ENCODE measurements at regions not wholly inside any gene's neighbourhood (a gene's known extent, or its start where the extent isn't known, plus 50 kb on each side); places are given as distances from the start of the nearest gene placed in this dataset.

DNA sequence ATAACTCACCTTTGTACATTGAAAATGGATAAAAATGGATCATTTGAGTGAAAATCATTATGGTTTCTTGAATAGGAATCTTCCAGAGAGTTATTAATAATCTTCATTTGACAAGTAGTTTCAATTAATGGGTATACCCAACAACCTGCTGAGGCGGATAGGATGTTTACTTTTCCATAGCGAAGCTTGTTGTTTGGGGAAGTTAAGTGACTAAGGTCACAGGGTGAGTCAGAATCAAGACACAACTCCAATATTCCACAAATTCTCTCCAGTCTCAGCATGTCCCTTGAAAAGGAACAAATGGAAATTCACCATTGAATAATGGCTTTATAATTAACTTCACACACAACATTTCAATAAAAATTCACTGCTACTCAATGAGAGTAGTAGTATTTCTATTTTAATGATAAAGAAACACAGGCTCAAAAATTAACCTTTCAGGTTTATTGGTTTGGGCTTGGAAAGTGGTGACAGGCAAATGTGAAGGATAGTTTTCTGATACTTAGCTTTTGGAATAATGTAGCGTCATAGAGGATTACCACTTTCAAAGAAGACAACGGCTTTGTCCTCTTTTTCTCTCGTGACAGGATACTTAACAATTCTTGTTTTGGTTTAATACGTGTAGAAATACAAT is 211.3 kb downstream of the GPD2 start:
- no peak for DNase-seq (ENCODE audit: low read depth, low spot score)

DNA sequence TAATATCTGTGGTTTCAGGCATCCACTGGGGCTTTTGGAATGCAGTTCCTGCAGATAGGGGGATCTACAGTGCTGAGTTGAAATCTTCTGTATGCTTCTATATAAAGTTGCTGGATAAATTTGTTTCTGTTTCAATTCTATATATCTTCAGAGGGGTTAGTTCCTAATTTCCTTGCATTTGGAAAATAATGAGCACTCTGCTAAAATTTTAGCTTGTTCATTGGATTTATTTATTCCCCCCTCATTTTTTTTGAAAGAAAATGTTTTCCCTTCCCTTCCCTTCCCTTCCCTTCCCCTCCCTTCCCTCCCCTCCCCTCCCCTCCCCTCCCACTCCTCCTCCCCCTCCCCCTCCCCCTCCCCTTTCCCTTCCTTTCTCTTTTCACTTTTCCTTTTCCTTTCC is 212.3 kb downstream of the GPD2 start:
- no peak for DNase-seq (ENCODE audit: low read depth, low spot score)

DNA sequence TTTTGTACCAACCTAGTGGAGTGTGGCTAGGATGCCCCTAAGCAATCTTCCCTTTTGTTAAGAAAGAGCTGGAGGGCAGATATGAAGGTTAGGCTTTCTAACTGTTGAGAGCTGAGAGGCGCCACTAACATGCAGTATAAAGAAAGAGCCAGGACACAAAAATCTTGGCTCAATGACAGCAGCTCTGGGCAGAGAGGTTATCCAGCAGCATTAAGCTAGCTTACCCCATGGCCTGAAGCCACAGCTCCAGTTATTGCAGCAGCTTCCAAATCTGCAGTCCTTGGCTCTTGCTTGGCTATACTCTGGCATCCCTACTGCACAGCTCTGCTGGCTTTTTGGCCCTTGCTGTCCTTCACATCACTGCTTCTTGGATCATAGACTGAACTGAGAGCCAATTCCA is 213.4 kb downstream of the GPD2 start:
- peak; percentile 76 for DNase-seq (ENCODE audit: low read depth, low spot score)

DNA sequence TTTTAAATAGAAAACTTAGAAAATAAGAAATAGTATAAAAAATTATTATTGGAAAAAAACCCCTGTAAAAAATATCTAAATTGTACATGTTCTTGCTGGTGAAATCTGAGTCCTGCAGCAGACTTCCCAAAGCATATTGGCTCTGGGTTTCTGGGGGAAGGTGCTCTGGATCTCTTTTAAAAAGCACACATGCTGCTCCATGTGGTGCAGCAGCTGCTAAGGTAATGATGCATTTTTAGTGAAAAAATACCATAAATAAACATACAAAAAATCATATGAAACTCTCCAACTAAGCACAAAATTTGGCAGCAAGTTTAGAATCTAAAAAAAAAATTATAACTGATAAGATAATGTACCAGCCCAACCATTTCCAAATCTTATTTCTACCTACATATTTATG is 216.5 kb downstream of the GPD2 start:
- DNase-seq (ENCODE audit: low read depth, low spot score) = no peak

DNA sequence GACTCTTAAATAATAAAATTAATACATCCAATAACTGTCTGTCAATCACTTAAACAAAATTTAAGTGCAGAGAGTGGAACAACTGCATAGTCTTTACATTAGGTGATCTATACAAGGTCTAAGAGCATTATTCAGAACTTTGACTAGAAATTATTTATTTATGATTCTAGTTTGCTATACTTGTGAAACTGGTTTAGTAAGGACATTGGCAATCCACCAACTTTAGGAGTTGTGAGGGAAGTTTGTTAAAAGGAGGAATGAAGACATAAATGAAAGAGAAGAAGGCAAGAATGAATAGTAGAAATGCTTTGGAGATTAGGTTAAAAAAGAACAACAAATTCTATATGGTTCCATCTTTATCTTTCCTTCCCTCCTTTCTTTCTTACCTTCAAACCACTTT is 217.5 kb downstream of the GPD2 start:
- no peak for DNase-seq (ENCODE audit: low read depth, low spot score)

DNA sequence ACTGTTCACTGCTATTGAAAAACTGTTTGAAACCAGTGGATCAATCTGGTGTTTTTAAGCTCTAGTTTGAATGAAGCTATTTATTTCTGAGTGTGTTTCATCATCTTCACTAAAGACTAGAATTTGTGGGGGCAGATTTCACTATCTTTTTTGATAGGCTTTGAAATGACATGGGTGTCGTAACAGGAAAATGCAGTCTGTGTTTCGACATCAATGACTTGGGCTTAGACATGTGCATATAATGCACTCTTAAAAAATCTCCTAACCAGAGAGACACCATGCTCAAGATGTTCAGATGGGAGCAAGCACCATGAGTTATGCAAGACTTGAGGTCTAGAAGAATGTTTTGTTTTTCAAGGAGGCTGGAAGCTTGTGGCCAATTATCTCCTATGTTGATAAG is 221.6 kb downstream of the GPD2 start:
- DNase-seq (ENCODE audit: low read depth, low spot score) = no peak

DNA sequence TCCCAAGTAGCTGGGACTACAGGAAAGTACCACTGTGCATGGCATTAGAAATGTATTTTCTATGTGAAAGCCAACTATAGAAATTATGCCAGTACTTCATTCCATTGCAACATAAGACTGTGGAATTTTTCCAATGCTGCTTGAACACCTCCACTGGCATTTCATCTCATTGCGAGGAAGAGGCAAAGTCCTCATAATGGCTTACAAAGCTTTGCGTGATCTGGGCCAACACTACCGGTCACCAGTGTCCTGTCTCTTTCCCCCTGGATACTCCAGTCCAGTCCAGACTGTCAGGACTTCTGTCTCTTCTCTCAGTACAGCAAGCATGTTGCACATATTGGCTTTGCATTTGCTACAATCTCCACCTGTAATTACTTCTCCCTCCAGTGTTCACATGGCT is 223.5 kb downstream of the GPD2 start:
- no peak for DNase-seq (ENCODE audit: low read depth, low spot score)

DNA sequence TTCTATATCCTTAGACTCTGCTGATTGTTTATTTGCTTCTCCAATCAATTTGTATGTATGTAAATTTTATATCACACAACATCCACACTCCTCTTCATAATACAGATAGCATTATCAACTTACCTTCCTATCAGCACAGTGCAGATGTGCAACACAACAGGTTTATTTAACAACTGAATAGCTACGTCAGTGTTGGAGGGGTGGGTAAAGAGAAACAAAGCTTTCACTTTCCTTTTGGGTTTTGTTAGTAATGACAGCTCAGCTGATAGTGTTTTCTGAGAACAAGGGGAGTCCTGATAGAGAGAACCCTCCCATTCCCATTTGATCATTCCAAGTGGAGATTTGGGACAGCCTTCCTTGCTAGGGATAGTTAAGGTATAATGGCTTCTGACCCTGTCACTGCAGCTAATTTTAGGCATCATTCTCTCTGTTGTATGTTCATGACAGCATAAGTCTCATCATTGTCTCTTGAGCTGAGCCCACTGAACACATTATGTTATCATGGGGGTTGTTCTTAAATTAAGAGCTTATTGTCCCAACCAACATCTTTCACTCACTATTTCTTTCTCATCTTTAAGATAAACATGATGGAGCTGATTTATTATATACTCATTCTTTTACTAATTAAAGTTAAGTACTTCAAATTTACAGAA is 227.7 kb downstream of the GPD2 start:
- no peak for DNase-seq (ENCODE audit: low read depth, low spot score)

DNA sequence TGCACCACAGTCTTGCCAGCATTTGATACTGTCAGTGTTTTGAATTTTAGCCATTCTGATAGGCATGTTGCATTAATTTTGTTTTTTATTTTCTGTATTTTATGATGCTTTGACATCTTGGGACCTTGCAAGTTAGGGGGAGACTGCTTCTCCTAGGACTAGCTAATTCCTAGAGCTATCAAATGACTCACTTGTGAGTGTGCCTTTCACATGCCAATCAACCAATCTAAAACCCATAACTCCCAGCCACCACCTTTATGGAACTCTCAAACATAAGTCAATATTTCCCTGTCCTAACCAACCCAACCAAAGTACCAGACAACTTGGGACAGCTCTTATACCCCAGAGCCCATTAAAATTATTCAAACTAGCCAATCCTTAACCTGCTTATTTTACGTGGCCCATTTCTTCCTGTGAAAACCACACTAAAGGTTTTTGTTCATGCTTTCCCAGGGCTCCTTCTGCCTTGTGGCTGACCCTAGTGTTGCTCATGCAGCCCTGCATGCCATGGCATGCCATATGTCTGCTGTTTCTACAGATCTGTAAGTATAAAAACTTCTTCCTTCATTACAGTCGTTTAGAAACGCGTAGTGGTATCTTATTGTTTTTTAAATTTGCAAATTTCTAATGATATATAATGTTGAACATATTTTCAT is 230.1 kb downstream of the GPD2 start:
- no peak for DNase-seq (ENCODE audit: low read depth, low spot score)

DNA sequence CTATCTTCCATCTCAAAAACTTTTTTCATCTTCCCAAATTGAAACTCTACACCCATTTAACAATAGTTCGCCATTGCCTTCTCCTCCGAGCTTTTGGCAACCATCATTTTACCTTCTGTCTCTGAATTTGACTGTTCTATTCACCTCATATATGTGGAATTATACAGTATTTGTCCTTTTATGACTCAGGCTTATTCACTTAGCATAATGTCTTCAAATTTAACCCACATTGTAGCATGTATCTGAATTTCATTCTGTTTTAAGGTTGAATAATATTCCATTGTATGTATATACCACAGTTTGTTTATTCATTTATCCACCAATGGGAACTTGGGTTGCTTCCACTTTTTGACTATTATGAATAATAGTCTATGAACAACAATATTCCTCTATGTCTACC is 233.9 kb downstream of the GPD2 start:
- no peak for DNase-seq (ENCODE audit: low read depth, low spot score)

DNA sequence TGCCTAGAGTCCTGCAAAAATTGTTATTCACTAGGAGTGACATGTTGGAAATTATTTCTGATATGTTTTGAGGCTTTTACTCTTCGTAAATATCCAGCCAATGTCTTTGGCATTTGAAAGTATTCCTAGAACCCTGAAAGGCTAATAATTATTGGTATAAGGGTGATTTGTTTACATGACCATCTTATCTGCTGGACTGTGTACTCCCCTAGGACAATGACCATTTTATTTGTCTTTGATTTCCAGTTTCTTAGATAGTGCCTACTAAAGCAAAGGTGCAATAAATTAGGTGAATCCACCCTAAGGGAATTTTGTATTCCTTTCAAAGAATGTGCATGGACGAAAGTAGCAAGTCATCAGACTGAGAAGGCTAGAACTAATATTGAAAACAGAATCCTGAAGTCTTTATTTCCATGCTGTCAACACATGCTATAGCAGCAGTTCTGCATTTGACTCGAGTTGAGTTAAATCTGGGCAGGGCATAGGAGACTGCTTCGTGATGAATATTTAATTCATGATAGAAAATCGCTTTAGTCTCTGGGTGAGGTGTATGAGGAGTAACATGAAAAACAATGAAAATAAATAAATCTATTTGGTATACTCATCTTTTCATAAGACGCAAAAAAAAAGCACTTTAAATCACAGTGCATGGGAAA is 235.7 kb downstream of the GPD2 start:
- DNase-seq (ENCODE audit: low read depth, low spot score) = no peak

DNA sequence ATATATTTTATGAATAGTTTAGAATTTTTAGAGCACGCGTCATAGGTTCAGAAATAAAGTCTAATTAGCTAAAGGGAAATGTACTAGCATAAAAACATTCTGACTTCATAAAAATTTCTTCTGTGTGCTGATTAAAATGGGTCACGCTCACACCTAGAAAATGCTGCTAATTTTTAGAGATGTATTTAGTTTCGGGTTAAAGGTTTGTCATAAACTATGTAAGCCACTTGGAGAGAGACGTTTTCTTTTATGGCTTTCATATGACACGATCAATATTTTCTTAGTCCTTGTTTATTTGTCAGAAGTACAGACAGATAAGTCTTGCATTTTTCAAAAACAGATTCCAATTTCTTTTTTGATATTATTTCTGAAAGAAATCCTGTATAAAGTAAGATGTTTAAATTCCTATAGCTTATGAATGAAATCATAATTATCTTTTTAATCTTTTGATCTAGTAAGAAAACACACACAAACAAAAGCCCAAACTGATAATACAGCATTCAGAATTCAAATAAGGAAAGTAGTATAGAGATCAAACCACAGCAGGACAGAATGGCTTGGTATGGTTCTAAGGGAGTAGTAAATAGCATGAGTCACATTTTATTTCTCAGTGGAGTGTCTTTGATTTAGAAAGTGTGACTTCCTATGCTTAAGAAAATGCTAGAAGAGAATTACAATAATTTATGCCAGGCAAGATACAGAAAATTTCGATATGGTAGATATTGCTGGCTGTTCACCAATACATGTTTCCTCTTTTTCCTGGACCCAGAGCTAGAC is 236.6 kb downstream of the GPD2 start:
- DNase-seq (ENCODE audit: low read depth, low spot score) = peak; percentile 18

DNA sequence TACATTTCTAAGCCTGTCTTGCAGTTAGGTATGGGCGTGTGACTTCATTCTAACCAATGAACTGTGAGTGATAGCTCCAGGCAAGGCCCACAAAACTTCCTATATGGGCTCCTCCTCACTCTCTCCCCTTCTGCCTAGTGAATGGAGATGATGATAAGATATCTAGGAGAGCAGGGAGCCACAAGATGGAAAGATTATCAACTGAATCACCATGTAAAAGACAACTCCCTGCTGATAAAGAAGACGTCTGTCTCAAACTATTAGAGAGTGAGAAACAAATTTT is 237.1 kb downstream of the GPD2 start:
- no peak for DNase-seq (ENCODE audit: low read depth, low spot score)

DNA sequence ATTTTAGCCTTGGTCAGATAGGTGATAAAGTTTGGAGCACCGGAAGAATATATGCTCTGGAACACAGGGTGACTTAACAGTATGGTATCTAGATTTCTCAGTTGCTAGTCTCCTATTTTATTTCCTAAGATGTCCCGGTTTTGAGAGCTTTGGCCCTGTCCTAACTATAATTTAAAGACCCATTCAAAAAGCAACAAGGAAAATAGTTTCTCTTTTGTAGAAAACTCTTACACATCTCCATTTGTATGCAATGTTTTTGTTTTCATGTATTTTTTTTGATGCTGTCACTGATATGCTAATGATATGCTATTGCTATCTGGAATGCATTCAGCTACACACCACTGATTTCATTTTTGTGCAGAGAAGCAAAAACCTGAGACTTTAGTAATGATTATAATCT is 237.8 kb downstream of the GPD2 start:
- no peak for DNase-seq (ENCODE audit: low read depth, low spot score)

DNA sequence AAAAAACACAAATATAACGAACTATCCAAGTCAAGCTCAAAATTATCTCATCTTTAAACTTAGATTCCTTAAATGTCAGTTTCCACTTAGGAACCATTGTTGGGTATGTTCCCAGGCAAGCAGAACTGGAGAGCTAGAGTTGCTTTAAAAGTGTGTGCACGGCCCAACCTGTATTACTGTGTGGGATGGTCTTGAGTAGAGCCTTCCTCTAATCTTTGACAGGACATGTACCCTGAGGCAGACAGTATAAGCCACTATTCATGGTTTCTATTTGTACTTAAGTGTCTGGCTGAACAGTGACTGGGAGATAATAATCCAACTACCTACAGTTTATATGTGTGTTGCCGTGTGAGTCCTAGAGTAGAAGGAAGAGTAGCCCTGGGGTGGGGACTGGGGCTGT is 239.7 kb downstream of the GPD2 start:
- no peak for DNase-seq (ENCODE audit: low read depth, low spot score)

DNA sequence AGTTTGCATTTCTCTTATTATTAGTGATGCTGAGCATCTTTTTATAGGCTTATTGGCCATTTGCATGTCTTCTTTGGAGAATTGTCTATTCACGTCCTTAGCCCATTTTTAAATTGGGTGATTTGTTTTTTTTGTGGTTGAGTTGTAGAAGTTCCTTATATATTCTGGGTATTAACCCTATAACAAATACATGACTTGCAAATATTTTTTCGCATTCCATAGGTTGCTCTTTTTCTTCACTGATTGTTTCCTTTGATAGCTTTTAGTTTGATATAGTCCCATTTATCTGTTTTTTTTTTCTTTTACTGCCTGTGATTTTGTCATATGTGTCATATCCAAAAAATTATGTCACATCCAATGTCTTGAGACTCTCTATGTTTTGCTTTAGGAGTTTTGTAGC is 243.6 kb downstream of the GPD2 start:
- no peak for DNase-seq (ENCODE audit: low read depth, low spot score)

DNA sequence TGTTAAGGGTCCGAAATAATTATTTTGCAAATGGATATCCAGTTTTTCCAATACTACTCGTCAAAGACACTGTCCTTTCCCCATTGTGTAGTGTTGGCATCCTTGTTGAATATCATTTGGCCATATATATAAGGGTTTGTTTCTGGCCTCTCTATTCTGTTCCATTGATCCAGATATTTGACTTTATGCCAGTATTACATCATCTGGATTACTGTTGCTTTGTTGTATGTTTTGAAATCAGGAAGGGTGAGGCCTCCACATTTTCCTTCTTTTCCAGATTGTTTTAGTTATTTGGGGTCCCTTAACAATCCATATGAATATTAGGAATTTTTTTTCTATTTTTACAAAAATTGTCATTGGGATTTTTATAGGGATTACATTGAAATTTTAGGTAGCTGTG is 244.1 kb downstream of the GPD2 start:
- no peak for DNase-seq (ENCODE audit: low read depth, low spot score)

DNA sequence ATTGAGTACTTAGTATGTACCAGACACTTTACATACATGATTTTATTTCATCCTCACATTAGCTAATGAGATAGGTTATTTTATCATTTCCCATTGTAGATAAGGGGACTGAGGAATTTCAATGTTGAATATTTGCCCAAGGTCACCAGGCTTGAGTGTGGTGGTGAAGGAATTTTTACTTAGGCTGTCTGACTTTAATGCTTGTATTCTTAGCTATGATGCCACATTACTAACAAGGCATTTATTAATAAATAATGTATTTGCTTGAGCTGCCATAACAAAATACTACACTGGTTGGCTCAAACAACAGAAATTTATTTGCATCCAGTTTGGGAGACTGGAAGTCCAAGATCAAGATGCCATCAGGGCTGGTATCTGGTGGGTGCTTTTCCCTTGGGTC is 250.9 kb downstream of the GPD2 start:
- no peak for DNase-seq (ENCODE audit: low read depth, low spot score)

DNA sequence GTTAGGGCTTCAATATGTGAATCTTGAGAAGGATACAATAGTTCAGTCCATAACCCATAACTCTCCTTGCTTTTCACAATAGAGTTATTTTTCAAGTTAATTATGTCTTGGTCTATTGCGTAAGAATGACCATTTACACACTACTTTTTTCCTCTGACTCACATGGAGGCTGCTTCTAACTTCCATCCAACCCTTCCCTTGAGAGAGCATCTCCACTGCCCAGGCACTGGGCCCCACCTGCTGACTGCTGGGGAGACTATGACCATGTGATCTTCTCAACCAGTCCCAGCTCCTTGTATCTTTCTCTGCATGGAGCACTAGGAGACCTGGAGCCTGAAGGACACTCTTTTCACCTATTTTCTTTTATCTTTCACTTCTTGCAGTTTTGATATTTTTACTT is 251.5 kb downstream of the GPD2 start:
- DNase-seq (ENCODE audit: low read depth, low spot score) = no peak

DNA sequence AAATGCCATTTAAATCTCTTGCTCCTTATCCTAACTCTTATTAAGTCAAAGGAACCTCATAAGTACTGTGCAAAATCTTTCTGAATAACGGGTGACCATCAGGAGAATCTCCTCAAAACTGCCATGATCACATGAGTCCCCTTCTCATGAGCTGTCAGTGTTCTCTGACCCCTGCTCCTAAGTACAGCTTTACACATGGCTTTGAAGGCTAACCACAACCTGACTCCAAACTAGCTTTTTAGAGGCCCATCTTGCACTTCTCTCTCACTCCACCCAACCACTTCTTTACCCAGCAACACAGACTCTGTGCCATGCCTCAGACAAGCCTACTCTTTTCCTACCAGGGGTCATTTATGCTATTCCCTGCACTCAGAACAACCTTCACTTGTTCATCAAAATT is 253.8 kb downstream of the GPD2 start:
- DNase-seq (ENCODE audit: low read depth, low spot score) = no peak

DNA sequence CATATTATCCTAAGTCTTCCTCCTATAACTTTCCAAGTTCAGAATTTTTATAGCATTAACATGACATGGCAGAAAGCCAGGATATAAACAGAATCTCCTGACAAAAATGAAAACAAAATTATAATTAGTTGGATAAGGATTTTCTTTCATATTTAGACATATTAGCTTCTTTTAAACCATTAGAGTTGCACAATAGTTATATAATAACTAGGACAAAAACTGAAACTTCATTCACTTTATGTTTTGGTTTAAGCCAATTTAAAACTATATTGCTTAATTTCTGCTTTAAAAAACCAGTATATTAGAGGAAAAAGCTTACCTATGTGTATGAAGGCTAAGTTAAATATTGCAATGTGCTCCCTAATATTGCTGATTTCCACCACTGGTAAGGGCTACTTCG is 254.8 kb downstream of the GPD2 start:
- DNase-seq (ENCODE audit: low read depth, low spot score) = no peak

DNA sequence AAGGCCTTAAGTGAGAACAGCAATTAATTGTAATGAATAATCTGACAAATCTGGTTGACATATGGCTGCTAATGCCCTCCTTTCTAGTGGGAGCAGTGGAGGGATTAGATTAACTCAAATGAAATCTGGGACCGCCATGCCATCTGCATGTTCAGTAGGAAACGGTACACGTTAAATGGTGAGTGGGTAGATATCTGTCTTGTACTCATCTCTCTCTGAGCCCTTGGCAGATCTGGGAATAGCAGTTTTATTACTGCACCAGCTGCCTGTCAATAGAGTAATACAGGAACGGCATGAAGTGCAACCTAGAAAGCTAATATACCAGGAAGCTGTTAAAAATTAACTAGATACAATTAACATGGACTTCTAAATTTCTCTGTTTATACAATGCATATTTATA is 258.8 kb downstream of the GPD2 start:
- DNase-seq (ENCODE audit: low read depth, low spot score) = no peak
